Activated naive CD4-positive, alpha-beta T cell treated with anti-CD3 and anti-CD28 coated beads, Interleukin-2, amount 50 U/mL, for 16 hours (primary cell): ENCODE measurements at regions not wholly inside any gene's neighbourhood (a gene's known extent, or its start where the extent isn't known, plus 50 kb on each side); places are given as distances from the start of the nearest gene placed in this dataset.

Source experiments
- DNase-seq: peaks from one replicate; pipeline ENCODE4 v3.0.0-alpha.2; 2020

GRCh38 chr13:62360609-62361008 lies 945.0 kb upstream of the PCDH20 start:
- DNase-seq: no peak

DNA sequence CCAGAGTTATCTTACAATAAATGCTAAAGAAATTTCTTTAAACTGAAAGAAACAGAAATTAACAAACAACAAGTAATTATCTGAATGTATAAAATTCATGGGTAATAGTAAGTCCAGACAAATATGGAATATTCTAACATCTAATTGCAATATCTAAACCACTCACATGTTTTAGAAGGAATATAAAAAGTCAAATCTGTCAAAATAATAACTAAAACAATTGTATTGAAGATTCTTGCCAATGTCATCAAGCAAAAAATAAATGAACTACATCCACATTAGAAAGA lies 942.9 kb upstream of the PCDH20 start:
- no peak for DNase-seq

GRCh38 chr13:62357887-62358645 lies 942.4 kb upstream of the PCDH20 start:
- DNase-seq: no peak

DNA sequence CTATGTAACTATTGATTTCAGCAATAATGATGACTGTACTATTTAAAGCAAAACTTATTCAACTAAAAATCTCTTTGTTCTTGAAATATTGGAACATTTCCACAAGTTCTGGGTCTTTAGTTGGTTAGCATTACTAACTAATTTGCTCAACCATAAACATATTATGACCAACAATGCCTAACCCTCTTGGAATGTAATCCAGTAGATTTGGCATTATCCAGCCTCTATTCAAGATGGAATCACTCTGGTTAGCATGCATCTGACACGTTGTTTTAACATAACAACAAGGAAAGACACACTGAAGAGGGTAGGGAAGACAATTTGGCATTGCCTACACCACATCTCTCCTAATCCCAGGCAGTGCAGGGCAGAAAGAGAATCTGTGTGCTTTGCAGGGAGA lies 941.3 kb upstream of the PCDH20 start:
- DNase-seq: no peak

GRCh38 chr13:62337109-62337880 lies 921.6 kb upstream of the PCDH20 start:
- DNase-seq: no peak

- DNase-seq: no peak
Measured at GRCh38 chr13:62336507-62336906, 920.9 kb upstream of the PCDH20 start.

- DNase-seq: no peak
Measured at GRCh38 chr13:62333466-62333865, 917.8 kb upstream of the PCDH20 start.

- no peak for DNase-seq
Measured at GRCh38 chr13:62331384-62331783, 915.7 kb upstream of the PCDH20 start.

DNA sequence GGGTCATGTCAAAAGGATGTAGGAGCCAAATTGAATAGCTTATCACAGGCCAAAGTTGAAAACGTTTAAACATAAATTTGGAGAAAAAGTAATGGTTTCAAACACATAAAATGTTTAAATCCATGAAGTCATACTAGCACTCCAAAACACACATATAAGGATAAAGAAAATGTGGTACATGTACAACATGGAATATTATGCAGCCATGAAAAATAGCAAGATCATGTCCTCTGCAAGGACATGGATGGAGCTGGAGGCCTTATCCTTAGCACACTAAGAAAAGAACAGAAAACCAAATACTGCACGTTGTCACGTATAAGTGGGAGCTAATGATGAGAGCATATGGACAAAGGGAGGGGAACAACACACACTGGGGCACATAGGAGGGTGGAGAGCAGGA lies 911.7 kb upstream of the PCDH20 start:
- DNase-seq: no peak

DNA sequence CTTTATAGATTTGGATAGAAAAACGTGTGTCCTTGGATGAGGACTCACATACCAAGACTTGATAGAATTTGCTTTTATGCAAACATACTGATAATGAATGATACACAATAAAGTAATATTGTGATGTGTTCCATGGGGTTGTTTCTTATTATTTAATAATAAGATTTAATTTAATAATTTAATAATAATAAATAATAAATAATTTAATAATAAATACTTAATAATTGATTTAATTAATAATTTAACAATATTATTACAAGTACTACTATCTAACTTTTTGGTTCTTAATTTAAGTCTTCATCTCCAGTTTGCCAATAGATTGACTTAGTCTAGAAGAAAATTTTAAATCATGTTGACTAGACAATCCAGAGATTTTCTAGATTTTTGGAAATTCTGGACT lies 909.2 kb upstream of the PCDH20 start:
- no peak for DNase-seq

DNA sequence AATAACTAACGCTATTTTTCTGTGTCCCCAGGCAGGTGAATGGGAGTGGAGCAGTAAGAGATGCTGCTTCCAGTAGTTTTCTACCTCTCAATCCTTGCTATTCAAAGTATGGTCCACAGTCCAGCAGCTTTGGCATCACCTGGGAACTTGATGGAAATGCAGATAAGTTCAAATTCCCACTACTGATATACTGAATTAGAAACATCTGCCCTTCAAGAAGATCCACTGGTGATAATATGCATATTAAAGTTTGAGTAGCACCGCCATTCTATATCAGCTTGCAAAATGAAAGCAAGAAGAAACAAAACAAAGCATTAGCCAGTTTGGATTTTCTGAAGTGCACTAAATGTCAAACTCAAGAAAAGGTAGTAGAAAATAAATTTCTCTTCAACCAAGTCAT lies 906.2 kb upstream of the PCDH20 start:
- DNase-seq: no peak

GRCh38 chr13:62321139-62321538 lies 905.5 kb upstream of the PCDH20 start:
- no peak for DNase-seq

GRCh38 chr13:62320129-62321108 lies 904.8 kb upstream of the PCDH20 start:
- no peak for DNase-seq

DNA sequence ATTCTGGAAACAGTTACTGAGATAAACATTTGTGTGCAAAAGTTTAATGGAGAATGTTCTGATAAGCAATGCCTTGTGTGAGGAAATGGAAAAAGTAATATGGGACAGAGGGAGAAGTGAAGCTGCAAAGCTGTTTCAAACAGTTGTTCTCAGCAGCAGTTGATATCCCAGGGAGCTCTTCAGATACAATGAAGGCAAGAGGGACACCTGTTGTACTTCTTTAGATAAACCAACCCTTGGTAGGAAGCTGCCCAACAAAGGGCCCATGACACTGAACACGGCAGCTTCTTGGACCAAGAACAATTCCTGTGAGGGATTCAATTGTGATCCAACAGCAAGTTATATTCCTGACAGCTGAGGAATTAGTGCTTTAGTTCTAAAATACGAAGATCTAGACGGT lies 894.3 kb upstream of the PCDH20 start:
- no peak for DNase-seq

DNA sequence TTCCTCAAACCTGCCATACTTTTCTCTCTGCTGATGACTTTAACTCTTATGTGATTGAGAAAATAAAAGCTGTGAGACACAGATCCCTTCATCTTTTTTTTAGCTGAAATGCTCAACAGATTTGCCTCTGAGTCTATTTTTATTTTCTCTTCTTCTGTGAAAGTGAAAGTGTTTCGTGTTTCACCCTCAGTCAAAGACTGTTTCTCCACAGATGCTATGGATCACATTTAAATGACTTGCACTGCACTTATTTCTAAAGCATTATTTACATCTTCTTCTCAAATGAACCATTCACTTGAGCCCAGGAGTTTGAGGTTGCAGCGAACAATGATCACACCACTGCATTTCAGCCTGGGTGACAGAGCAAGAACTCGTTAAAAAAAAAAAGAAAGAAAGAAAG lies 890.1 kb upstream of the PCDH20 start:
- no peak for DNase-seq

- no peak for DNase-seq
Measured at GRCh38 chr13:62302341-62302740, 886.7 kb upstream of the PCDH20 start.

GRCh38 chr13:62299988-62300387 lies 884.3 kb upstream of the PCDH20 start:
- no peak for DNase-seq

GRCh38 chr13:62296812-62297211 lies 881.2 kb upstream of the PCDH20 start:
- no peak for DNase-seq

DNA sequence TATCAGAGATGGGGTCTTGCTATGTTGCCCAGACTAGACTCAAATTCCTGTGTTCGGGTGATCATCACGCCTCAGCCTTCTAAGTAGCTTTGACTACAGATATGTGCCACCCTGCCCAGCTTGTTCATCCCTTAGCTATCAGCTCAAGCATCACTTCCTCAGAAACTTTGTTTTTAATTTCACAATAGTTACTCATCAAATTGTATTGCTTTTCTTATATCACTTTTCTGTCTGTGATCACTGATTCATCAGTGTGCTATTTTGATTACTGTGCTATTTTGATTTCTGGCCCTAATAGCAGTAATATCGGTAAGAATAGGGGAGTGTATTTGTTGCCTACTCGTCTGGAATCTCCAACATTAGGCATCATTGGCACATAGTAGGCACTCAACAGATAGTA lies 878.6 kb upstream of the PCDH20 start:
- no peak for DNase-seq

DNA sequence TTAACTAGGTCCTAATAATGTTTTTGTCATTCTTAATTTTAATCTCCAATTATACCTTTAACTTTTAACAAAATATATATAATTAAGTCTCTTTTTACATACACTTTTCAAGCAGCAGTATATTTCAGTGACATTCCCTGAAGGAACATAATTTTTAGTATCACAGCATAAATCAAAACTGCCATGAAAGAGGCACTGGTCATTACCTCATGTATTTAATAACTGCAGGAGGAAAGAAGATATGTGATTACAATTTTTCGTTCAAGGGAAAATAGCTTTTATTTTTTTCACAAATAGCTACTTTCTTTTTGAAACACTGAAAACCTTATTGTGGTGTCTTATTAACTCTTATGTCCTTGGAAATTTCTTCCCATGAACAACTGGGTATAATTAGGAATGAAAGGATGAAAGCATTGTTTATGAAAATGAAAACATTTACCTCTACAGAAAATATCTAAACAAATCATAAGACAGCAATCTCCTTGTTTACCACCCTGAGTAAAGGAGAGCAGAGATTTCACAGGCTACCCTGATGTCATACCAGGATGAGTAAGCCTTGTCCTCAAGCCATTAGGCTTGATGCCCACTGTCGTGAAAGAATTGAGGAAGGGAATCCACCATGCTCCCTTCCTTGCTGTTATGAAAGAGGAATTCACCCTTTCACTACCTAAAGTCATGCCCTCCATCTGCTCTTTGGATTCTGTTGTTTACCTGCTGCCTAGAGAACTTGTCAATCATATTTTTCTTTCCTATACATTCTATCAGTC lies 877.2 kb upstream of the PCDH20 start:
- DNase-seq: no peak

- no peak for DNase-seq
Measured at GRCh38 chr13:62290542-62290941, 874.9 kb upstream of the PCDH20 start.

DNA sequence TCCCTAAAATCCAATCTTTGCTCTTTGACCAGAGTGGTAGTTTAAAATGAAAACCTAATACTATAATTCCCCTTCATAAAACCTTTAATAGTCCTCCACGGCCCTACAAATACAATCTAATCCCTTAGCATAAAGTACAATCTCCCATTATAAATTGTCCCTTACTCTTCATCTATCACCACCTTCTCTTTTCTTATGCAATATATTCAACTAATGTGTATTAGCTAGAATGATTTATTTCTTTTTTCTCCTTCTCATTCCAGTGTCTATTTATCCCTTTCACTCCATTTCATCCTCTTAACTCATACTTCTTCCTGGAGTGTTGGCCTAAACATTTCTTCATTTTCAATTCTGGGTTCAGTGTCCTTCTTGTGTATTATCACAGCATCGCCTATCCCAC lies 872.1 kb upstream of the PCDH20 start:
- no peak for DNase-seq

GRCh38 chr13:62280590-62280989 lies 864.9 kb upstream of the PCDH20 start:
- DNase-seq: no peak
